ENCODE measurements at regions not wholly inside any gene's neighbourhood (a gene's known extent, or its start where the extent isn't known, plus 50 kb on each side); places are given as distances from the start of the nearest gene placed in this dataset.

GRCh38 chr2:67883316-67884087 is 179.3 kb downstream of the C1D start:
- H3K4me1 ChIP-seq (ENCODE audit: insufficient read depth, low read length): no peaks in the 10 kb centered on the region
- H3K27ac ChIP-seq (ENCODE audit: low read length): no peak overlapping the region
- H3K27me3 ChIP-seq (ENCODE audit: insufficient read depth, low read length): no peaks in the 10 kb centered on the region
- H3K36me3 ChIP-seq (ENCODE audit: insufficient read depth, low read depth, low read length): no peaks in the 10 kb centered on the region
- H3K9me3 ChIP-seq (ENCODE audit: insufficient read depth, low read depth, low read length): no peaks in the 10 kb centered on the region
- H3K4me3 ChIP-seq (ENCODE audit: low read length): no peak overlapping the region
- no peak overlapping the region for H3K9ac ChIP-seq (ENCODE audit: low read depth, low read length)

DNA sequence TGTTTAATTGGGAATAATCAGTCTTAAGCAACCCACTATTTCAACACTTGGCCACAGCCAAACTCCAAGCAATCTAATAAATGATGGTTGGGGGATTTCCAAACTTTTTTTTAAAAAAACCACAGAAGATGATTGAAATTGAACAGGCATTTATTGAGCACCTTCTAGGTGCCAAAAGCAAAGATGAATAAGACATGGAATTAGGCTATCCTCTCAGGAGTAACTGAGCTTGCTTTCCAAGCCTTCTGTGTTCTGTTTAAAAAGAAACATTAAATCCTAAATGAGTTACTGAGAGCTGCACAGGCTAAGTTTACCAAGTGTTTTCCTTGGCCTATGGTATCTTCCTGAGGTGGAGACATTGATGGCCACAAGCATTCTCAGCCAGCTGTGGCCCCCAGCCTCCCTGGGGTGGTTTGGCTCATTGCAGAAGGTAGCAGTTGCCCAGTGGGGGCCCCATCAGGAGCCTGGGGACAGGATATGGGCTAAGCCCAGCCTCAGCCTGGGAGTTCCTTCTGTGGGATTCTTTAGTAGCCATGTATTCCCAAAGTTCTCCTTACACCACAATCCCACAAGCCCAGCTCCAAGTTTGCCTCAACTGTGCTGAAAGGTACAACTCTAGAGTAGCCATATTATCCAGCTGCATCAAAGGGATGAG is 174.3 kb downstream of the C1D start:
- Histone ChIP-seq H3K36me3 (ENCODE audit: insufficient read depth, low read depth, low read length) (no peaks in the 10 kb centered on the region), H3K9me3 (ENCODE audit: insufficient read depth, low read depth, low read length) (no peaks in the 10 kb centered on the region), H3K27me3 (ENCODE audit: insufficient read depth, low read length) (no peaks in the 10 kb centered on the region), H3K9ac (ENCODE audit: low read depth, low read length) (no peak overlapping the region), H3K4me3 (ENCODE audit: low read length) (no peak overlapping the region), H3K4me1 (ENCODE audit: insufficient read depth, low read length) (no peaks in the 10 kb centered on the region), H3K27ac (ENCODE audit: low read length) (no peak overlapping the region)

DNA sequence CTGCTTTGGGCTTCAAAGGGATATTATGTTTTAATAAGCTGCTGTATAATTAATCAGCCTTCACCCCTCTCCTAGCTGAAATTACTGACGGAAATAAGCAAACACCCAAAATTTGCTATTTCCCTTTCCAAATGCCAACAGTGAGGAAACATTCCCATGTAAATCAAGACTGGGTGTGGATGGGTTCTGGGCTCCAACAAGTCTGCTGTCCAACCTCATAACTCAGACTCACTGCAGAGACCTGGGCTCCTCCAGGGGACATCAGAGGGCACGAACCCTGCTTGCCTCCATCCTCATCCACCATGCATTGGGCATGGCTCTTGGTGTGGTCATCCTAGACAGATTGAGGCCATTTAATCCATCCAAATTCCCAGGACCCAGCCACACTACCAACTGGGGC is 173.7 kb downstream of the C1D start:
- Histone ChIP-seq H3K9ac (ENCODE audit: low read depth, low read length) (no peak overlapping the region), H3K4me3 (ENCODE audit: low read length) (no peak overlapping the region), H3K27ac (ENCODE audit: low read length) (no peak overlapping the region), H3K36me3 (ENCODE audit: insufficient read depth, low read depth, low read length) (no peaks in the 10 kb centered on the region), H3K9me3 (ENCODE audit: insufficient read depth, low read depth, low read length) (no peaks in the 10 kb centered on the region), H3K4me1 (ENCODE audit: insufficient read depth, low read length) (no peaks in the 10 kb centered on the region), H3K27me3 (ENCODE audit: insufficient read depth, low read length) (no peaks in the 10 kb centered on the region)

GRCh38 chr2:67891642-67892041 is 171.2 kb downstream of the C1D start:
- Histone ChIP-seq H3K4me3 (ENCODE audit: low read length) (no peak overlapping the region), H3K4me1 (ENCODE audit: insufficient read depth, low read length) (peaks cover 10% of the 10 kb centered on the region; the same call in 1 of the 2 replicates), H3K9ac (ENCODE audit: low read depth, low read length) (no peak overlapping the region), H3K27ac (ENCODE audit: low read length) (no peak overlapping the region), H3K9me3 (ENCODE audit: insufficient read depth, low read depth, low read length) (no peaks in the 10 kb centered on the region), H3K36me3 (ENCODE audit: insufficient read depth, low read depth, low read length) (no peaks in the 10 kb centered on the region), H3K27me3 (ENCODE audit: insufficient read depth, low read length) (peaks cover 15% of the 10 kb centered on the region; the same call in 1 of the 2 replicates)

DNA sequence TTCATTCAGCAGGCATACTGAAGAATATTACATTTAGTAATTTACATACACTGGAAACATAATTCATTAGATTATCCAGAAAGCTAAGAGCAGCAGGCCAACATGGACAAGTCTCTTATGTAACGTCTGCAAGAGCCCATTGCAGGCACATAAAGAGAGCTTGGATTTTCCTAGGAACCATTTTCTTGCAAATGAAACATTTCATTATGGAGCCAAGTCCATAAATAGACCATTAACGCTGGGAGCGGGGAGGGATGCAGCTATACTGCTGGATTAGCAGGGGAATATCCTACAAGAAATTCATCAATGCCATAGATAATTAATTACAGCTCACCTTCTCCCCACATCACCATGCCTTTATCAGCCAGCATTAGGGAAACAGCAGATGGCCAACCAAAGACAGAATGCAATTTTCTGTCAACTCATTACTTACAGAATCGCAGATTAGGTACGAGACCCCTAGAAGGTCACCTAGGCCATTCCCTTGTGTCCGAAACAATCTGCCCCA is 170.4 kb downstream of the C1D start:
- no peaks in the 10 kb centered on the region for H3K9me3 ChIP-seq (ENCODE audit: insufficient read depth, low read depth, low read length)
- peaks cover 10% of the 10 kb centered on the region; the same call in 1 of the 2 replicates for H3K4me1 ChIP-seq (ENCODE audit: insufficient read depth, low read length)
- H3K27me3 ChIP-seq (ENCODE audit: insufficient read depth, low read length): peaks cover 23% of the 10 kb centered on the region
- no peak overlapping the region for H3K4me3 ChIP-seq (ENCODE audit: low read length)
- no peak overlapping the region for H3K9ac ChIP-seq (ENCODE audit: low read depth, low read length)
- no peaks in the 10 kb centered on the region for H3K36me3 ChIP-seq (ENCODE audit: insufficient read depth, low read depth, low read length)
- no peak overlapping the region for H3K27ac ChIP-seq (ENCODE audit: low read length)

DNA sequence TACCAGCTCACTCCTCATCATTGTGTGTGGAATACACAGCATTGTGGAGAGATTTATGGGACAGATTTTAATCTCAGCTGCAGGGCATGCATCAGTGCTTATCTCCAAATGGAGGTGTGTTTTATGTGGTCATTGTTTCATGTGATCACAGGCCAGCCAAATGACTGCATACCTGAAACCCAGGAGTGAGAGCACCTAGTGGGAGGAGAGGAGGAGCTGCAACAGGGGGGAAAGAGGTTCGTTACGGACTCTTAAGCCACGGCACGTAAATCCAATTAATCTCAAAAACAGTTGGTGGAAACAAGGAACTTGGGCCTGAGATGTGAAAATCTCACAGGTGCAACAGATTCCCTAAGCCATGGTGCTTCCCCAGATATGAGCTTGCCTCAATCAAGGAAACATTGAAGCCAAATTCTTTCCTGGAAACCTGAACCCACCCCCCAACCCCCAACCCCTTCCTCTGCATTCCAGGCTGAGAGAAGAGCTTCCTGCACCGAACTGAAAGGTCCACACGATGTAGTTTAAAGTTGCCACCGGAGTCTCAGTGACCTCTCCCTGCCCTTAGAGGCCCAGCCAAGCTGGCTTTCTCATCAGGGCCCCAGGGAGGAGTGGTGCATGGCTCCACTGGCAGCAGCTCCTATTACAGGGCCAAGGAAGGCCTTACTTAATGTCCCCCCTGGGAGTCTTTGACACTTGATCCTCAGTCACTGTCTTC is 167.4 kb downstream of the C1D start:
- Histone ChIP-seq H3K27ac (ENCODE audit: low read length) (no peak overlapping the region), H3K9me3 (ENCODE audit: insufficient read depth, low read depth, low read length) (no peaks in the 10 kb centered on the region), H3K36me3 (ENCODE audit: insufficient read depth, low read depth, low read length) (no peaks in the 10 kb centered on the region), H3K4me1 (ENCODE audit: insufficient read depth, low read length) (peaks cover 21% of the 10 kb centered on the region; the same call in 1 of the 2 replicates), H3K9ac (ENCODE audit: low read depth, low read length) (no peak overlapping the region; the same call in 1 of the 2 replicates), H3K4me3 (ENCODE audit: low read length) (peak overlapping the region; percentile 41), H3K27me3 (ENCODE audit: insufficient read depth, low read length) (peaks cover 35% of the 10 kb centered on the region)

GRCh38 chr2:67896076-67896475 is 166.7 kb downstream of the C1D start:
- no peaks in the 10 kb centered on the region for H3K36me3 ChIP-seq (ENCODE audit: insufficient read depth, low read depth, low read length)
- no peak overlapping the region for H3K4me3 ChIP-seq (ENCODE audit: low read length)
- peaks cover 21% of the 10 kb centered on the region; the same call in 1 of the 2 replicates for H3K4me1 ChIP-seq (ENCODE audit: insufficient read depth, low read length)
- H3K9ac ChIP-seq (ENCODE audit: low read depth, low read length): no peak overlapping the region
- H3K27me3 ChIP-seq (ENCODE audit: insufficient read depth, low read length): peaks cover 41% of the 10 kb centered on the region
- no peaks in the 10 kb centered on the region for H3K9me3 ChIP-seq (ENCODE audit: insufficient read depth, low read depth, low read length)
- H3K27ac ChIP-seq (ENCODE audit: low read length): no peak overlapping the region

DNA sequence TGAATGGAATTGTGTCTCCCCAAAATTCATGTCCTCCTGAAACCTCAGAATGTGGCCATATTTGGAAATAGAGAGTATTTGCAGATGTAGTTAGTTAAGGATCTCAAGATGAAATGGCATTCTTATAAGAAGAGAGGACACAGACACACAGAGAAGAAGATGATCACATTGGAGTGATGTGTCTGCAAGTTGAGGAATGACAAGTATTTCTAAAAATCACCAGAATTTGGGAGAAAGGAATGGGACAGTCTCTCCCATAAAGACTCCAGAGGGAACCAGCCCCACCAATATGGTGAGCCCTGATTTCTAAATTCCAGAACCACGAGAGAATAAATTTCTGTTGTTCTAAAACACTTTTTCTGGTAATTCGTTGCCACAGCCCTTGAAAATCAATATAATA is 166.3 kb downstream of the C1D start:
- Histone ChIP-seq H3K4me3 (ENCODE audit: low read length) (no peak overlapping the region), H3K27me3 (ENCODE audit: insufficient read depth, low read length) (peaks cover 43% of the 10 kb centered on the region), H3K4me1 (ENCODE audit: insufficient read depth, low read length) (peaks cover 21% of the 10 kb centered on the region; the same call in 1 of the 2 replicates), H3K36me3 (ENCODE audit: insufficient read depth, low read depth, low read length) (no peaks in the 10 kb centered on the region), H3K9me3 (ENCODE audit: insufficient read depth, low read depth, low read length) (no peaks in the 10 kb centered on the region), H3K27ac (ENCODE audit: low read length) (no peak overlapping the region), H3K9ac (ENCODE audit: low read depth, low read length) (no peak overlapping the region)

- no peak overlapping the region; the same call in 1 of the 2 replicates for H3K4me3 ChIP-seq (ENCODE audit: low read length)
- H3K27ac ChIP-seq (ENCODE audit: low read length): no peak overlapping the region
- peaks cover 43% of the 10 kb centered on the region for H3K27me3 ChIP-seq (ENCODE audit: insufficient read depth, low read length)
- no peaks in the 10 kb centered on the region for H3K9me3 ChIP-seq (ENCODE audit: insufficient read depth, low read depth, low read length)
- peaks cover 21% of the 10 kb centered on the region; the same call in 1 of the 2 replicates for H3K4me1 ChIP-seq (ENCODE audit: insufficient read depth, low read length)
- H3K9ac ChIP-seq (ENCODE audit: low read depth, low read length): no peak overlapping the region
- H3K36me3 ChIP-seq (ENCODE audit: insufficient read depth, low read depth, low read length): no peaks in the 10 kb centered on the region
These were observed 164.2 kb downstream of the C1D start for GRCh38 chr2:67898595-67898994.

DNA sequence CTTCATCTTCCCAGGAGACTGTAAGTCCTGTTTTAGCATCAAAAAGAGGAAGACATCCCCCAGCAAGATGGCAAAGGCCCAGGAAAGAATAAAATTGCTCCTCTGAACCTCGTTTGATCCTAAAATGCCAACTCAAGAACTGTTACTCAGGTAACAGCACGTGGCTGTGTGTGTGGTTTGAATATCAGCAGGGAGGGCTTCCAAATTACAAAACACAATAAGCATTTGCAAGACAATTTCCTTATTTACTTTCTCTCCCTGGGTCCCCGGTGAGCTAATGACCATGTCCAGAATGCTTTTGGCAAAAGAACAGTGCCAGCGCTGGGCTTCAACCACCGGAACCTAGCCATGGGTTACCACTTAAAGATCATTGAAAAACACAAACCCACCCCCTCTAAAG is 163.6 kb downstream of the C1D start:
- Histone ChIP-seq H3K27ac (ENCODE audit: low read length) (no peak overlapping the region), H3K27me3 (ENCODE audit: insufficient read depth, low read length) (peaks cover 43% of the 10 kb centered on the region), H3K4me1 (ENCODE audit: insufficient read depth, low read length) (peaks cover 21% of the 10 kb centered on the region; the same call in 1 of the 2 replicates), H3K9me3 (ENCODE audit: insufficient read depth, low read depth, low read length) (no peaks in the 10 kb centered on the region), H3K36me3 (ENCODE audit: insufficient read depth, low read depth, low read length) (no peaks in the 10 kb centered on the region), H3K4me3 (ENCODE audit: low read length) (no peak overlapping the region; the same call in 1 of the 2 replicates), H3K9ac (ENCODE audit: low read depth, low read length) (no peak overlapping the region)

- H3K9ac ChIP-seq (ENCODE audit: low read depth, low read length): no peak overlapping the region
- no peaks in the 10 kb centered on the region for H3K9me3 ChIP-seq (ENCODE audit: insufficient read depth, low read depth, low read length)
- no peak overlapping the region for H3K27ac ChIP-seq (ENCODE audit: low read length)
- peaks cover 13% of the 10 kb centered on the region; the same call in 1 of the 2 replicates for H3K4me1 ChIP-seq (ENCODE audit: insufficient read depth, low read length)
- peaks cover 36% of the 10 kb centered on the region for H3K27me3 ChIP-seq (ENCODE audit: insufficient read depth, low read length)
- H3K4me3 ChIP-seq (ENCODE audit: low read length): no peak overlapping the region
- H3K36me3 ChIP-seq (ENCODE audit: insufficient read depth, low read depth, low read length): no peaks in the 10 kb centered on the region
These were observed 162.0 kb downstream of the C1D start for GRCh38 chr2:67900826-67901225.

All from iPS-20b (cell line).